Esophagus squamous epithelium (tissue), 5 donors: ENCODE measurements at regions not wholly inside any gene's neighbourhood (a gene's known extent, or its start where the extent isn't known, plus 50 kb on each side); places are given as distances from the start of the nearest gene placed in this dataset.
"Not testable (repeated sequence)": the region's sequence is repeated elsewhere in the genome, so short reads cannot be mapped to it uniquely, and the experiment has no call there.

Experiments used
- DNase-seq: peaks from one replicate; lab custom pipeline; 2025; lab: John Stamatoyannopoulos, UW
- H3K27ac ChIP-seq, 4 donors: fragments of 200-600 bp; sonication (generic); one replicate each; pipeline ENCODE4 v1.5.1; 2016 to 2019; ENCODE audit warnings: mild to moderate bottlenecking in 1 of 4
- H3K27me3 ChIP-seq, 4 donors: fragments of 200-600 bp; sonication (generic); 1 replicate in 3 of 4; 2 replicates in 1 of 4; pipeline versions ENCODE4 v1.5.1 to v1.6.0; 2017 to 2021; ENCODE audit warnings: antibody characterized with exemption in 1 of 4
- H3K36me3 ChIP-seq, 3 donors: fragments of 200-600 bp; sonication (generic); one replicate each; pipeline ENCODE4 v1.5.1; 2016 to 2019
- H3K4me1 ChIP-seq, 3 donors: fragments of 200-600 bp; sonication (generic); one replicate each; pipeline ENCODE4 v1.5.1; 2017 to 2019
- H3K4me3 ChIP-seq, 4 donors: fragments of 200-600 bp; sonication (generic); 1 replicate in 3 of 4; 2 replicates in 1 of 4; pipeline ENCODE4 v1.5.1; 2016 to 2019; ENCODE audit warnings: mild to moderate bottlenecking in 2 of 4, moderate library complexity in 1 of 4
- H3K9me3 ChIP-seq, 3 donors: fragments of 200-600 bp; sonication (generic); one replicate each; pipeline ENCODE4 v1.5.1; 2016 to 2019
- CTCF ChIP-seq, 6 experiments: fragments of 450-650 bp in 4 of 6; fragments of 200-600 bp in 2 of 6; sonication (generic) in 2 of 6; IDR thresholded peaks; one replicate each; pipeline ENCODE4 v1.5.1; 2016 to 2019; ENCODE audit warnings: antibody characterized with exemption in 6 of 6, mild to moderate bottlenecking in 4 of 6, moderate library complexity in 4 of 6
- POLR2A ChIP-seq, 4 donors: fragments of 450-650 bp; IDR thresholded peaks; one replicate each; pipeline ENCODE4 v1.6.1; 2017; ENCODE audit warnings: antibody characterized with exemption in 4 of 4, mild to moderate bottlenecking in 4 of 4, moderate library complexity in 3 of 4
- WGBS, 2 donors: methylation state at CpG; one replicate each; pipeline ENCODE4 v1.1.5; 2018; 5-methylcytosine and 5-hydroxymethylcytosine counted together
- intact Hi-C: fragments of 100-400 bp; cut with DNase I; formaldehyde crosslinking; loops from one replicate; pipeline ENCODE4 v1.15.0; 2022
- donor health status: DM: yes; HTN: yes; CAD: no.

GRCh38 chr18:46220116-46220515 is 115.9 kb downstream of the HAUS1 start:
- TF ChIP-seq POLR2A (IDR thresholded peaks at IDR 0.05) = no peak
- TF ChIP-seq CTCF (IDR thresholded peaks at IDR 0.05) = no peak
- no peaks in the 10 kb centered on the region for H3K9me3 ChIP-seq
- H3K27ac ChIP-seq = no peak overlapping the region
- H3K4me1 ChIP-seq = peaks cover 0 to 5% (median 0%) of the 10 kb centered on the region in 3 donors
- no peak overlapping the region for H3K4me3 ChIP-seq
- intact Hi-C loops = no loop called here
- 82 to 88% methylated on average over 3 of the region's 3 CpGs for WGBS, 2 donors
- DNase-seq = no peak
- H3K36me3 ChIP-seq = peaks cover 0 to 60% (median 6%) of the 10 kb centered on the region in 3 donors
- H3K27me3 ChIP-seq = no peaks in the 10 kb centered on the region

DNA sequence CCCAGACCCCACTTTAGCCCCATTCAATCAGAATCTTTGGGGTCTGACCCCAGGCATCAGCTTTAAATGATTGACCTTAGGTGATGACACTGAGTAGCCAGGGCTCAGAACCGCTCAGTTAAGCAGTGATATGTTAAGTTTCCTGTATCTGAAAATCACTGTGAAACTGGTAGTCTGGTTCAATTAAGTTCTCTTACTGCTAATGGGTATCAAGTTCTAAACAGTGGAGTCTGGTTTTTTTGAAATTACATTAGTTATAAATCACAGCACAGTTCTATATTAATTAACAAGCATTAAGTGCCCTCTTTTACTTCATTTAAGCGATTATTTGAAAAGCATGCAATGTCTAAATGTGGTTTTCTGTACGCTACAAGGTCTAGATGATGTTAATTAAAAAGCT is 117.9 kb downstream of the HAUS1 start:
- Histone ChIP-seq H3K27me3 (no peaks in the 10 kb centered on the region), H3K4me1 (peaks cover 0 to 5% (median 0%) of the 10 kb centered on the region in 3 donors), H3K27ac (no peak overlapping the region), H3K4me3 (no peak overlapping the region), H3K9me3 (no peaks in the 10 kb centered on the region), H3K36me3 (peaks cover 0 to 47% (median 0%) of the 10 kb centered on the region in 3 donors)
- no peak for TF ChIP-seq CTCF (IDR thresholded peaks at IDR 0.05)
- TF ChIP-seq POLR2A (IDR thresholded peaks at IDR 0.05) = no peak
- intact Hi-C loops = no loop called here
- DNase-seq = no peak
- 88 to 94% methylated on average over 3 of the region's 3 CpGs for WGBS, 2 donors

DNA sequence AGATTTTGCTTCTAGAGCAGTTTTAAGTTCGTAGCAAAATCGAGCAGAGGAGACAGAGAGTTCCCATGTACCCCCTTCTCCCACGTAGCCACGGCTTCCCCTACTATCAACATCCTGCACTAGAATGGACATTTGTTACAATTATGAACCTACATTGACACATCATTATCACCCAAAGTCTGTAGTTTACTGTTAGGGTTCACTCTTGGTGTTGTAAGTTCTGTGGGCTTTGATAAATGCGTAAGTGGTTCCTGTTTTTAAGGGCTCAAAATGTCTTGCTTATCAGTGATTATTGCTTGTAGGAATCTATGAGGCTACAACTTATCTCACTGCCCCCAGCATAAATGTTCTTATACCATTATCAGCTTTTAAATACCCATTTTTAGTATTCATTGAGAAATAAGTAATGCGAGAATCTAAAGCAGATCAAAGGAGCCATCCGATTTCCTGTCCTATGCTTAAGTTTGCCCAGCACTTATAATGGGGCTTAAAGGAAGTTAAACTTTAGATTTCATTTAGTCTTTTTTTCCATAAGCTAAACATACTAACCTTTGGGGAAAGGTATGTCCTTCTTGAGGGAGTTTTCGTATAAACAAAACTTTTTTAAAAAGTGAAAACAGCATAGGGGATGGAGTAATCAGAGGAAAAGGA is 118.7 kb downstream of the HAUS1 start:
- H3K27ac ChIP-seq = no peak overlapping the region
- TF ChIP-seq CTCF (IDR thresholded peaks at IDR 0.05) = no peak
- TF ChIP-seq POLR2A (IDR thresholded peaks at IDR 0.05) = no peak
- H3K4me1 ChIP-seq = peaks cover 0 to 5% (median 0%) of the 10 kb centered on the region in 3 donors
- WGBS, 2 donors = 80 to 83% methylated on average over 8 of the region's 8 CpGs
- peaks cover 0 to 40% (median 0%) of the 10 kb centered on the region in 3 donors for H3K36me3 ChIP-seq
- H3K9me3 ChIP-seq = no peaks in the 10 kb centered on the region
- intact Hi-C loops = no loop called here
- H3K27me3 ChIP-seq = no peaks in the 10 kb centered on the region
- DNase-seq = no peak
- H3K4me3 ChIP-seq = no peak overlapping the region

DNA sequence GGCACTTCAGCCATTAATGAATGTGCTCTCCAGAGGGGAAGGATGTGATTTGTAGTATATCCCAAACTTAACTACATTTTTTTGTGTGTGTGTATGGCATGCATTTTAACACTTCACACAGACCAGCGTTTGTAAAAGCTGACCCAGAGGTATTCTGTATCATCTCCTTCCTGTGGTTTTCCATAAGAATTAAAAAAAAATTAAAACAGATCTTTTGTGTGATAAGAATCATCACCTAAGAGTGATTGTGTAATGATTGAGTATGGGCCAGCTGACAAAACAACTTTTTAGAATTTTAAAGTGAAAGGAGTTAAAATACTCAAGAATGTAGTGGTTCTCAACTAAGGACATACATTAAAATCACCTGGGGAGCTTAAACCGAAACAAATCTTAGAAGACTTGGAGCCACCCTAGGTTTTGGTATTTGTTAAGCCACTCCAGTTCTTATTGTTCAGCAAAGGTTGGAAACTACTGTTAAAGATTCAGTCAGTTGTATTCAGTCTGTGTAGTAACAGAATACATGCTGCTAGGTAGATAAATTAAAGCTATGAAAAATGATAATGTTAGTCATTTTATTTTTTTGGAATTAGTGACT is 120.1 kb downstream of the HAUS1 start:
- Histone ChIP-seq H3K9me3 (no peaks in the 10 kb centered on the region), H3K4me3 (no peak overlapping the region), H3K4me1 (peaks cover 0 to 5% (median 0%) of the 10 kb centered on the region in 3 donors), H3K27ac (no peak overlapping the region), H3K36me3 (peaks cover 0 to 26% (median 0%) of the 10 kb centered on the region in 3 donors), H3K27me3 (no peaks in the 10 kb centered on the region)
- TF ChIP-seq POLR2A (IDR thresholded peaks at IDR 0.05) = no peak
- TF ChIP-seq CTCF (IDR thresholded peaks at IDR 0.05) = no peak
- DNase-seq = no peak
- intact Hi-C loops = no loop called here
- WGBS, 2 donors = 41 to 42% methylated on average over 2 of the region's 2 CpGs

- DNase-seq = no peak
- TF ChIP-seq CTCF (IDR thresholded peaks at IDR 0.05) = no peak
- no peak for TF ChIP-seq POLR2A (IDR thresholded peaks at IDR 0.05)
- Histone ChIP-seq H3K9me3 (no peaks in the 10 kb centered on the region), H3K36me3 (peaks cover 0 to 18% (median 0%) of the 10 kb centered on the region in 3 donors), H3K27me3 (no peaks in the 10 kb centered on the region), H3K4me3 (no peak overlapping the region), H3K27ac (no peak overlapping the region), H3K4me1 (peaks cover 0 to 12% (median 0%) of the 10 kb centered on the region in 3 donors)
- intact Hi-C loops = no loop called here
- 100% methylated on average over 1 of the region's 1 CpG for WGBS, 2 donors
Measured at GRCh38 chr18:46226461-46226860, 122.3 kb downstream of the HAUS1 start.

GRCh38 chr18:46229641-46230040 is 125.5 kb downstream of the HAUS1 start:
- 86 to 91% methylated on average over 7 to 10 of the region's 11 CpGs for WGBS, 2 donors
- H3K27ac ChIP-seq, intact Hi-C loops, H3K27me3 ChIP-seq, H3K4me3 ChIP-seq, DNase-seq, H3K9me3 ChIP-seq, H3K4me1 ChIP-seq: not testable (repeated sequence)
- H3K36me3 ChIP-seq = peaks cover 0 to 14% (median 0%) of the 10 kb centered on the region in 3 donors
